ENCODE measurements at regions not wholly inside any gene's neighbourhood (a gene's known extent, or its start where the extent isn't known, plus 50 kb on each side); places are given as distances from the start of the nearest gene placed in this dataset.

- no peak overlapping the region for H3K4me3 ChIP-seq
- no peaks in the 10 kb centered on the region for H3K4me1 ChIP-seq
- no peak for DNase-seq
- H3K36me3 ChIP-seq = no peaks in the 10 kb centered on the region
- TF ChIP-seq CTCF (IDR thresholded peaks at IDR 0.05) = no peak
- intact Hi-C loops (cut with DNase I; ENCODE audit: low total_unique reads) = no loop called here
- peaks cover 0 to 4% (median 0%) of the 10 kb centered on the region in 3 donors for H3K9me3 ChIP-seq
- H3K27ac ChIP-seq = no peak overlapping the region
- H3K27me3 ChIP-seq = no peaks in the 10 kb centered on the region
Observed at GRCh38 chr5:35513612-35514011, 104.1 kb upstream of the SPEF2 start.

GRCh38 chr5:35502206-35502605 is 115.5 kb upstream of the SPEF2 start:
- Histone ChIP-seq H3K27ac (no peak overlapping the region), H3K27me3 (no peaks in the 10 kb centered on the region), H3K9me3 (peaks cover 0 to 13% (median 11%) of the 10 kb centered on the region in 3 donors), H3K4me3 (no peak overlapping the region), H3K36me3 (no peaks in the 10 kb centered on the region), H3K4me1 (no peaks in the 10 kb centered on the region)
- TF ChIP-seq CTCF (IDR thresholded peaks at IDR 0.05) = no peak
- DNase-seq = no peak
- intact Hi-C loops (cut with DNase I; ENCODE audit: low total_unique reads) = no loop called here

GRCh38 chr5:35488791-35489190 is 128.9 kb upstream of the SPEF2 start:
- H3K4me1 ChIP-seq = no peaks in the 10 kb centered on the region
- no peak overlapping the region for H3K4me3 ChIP-seq
- no peak for TF ChIP-seq CTCF (IDR thresholded peaks at IDR 0.05)
- DNase-seq = no peak
- no peaks in the 10 kb centered on the region for H3K9me3 ChIP-seq
- intact Hi-C loops (cut with DNase I; ENCODE audit: low total_unique reads) = no loop called here
- H3K27me3 ChIP-seq = no peaks in the 10 kb centered on the region
- no peaks in the 10 kb centered on the region for H3K36me3 ChIP-seq
- H3K27ac ChIP-seq = no peak overlapping the region

- H3K27me3 ChIP-seq = no peaks in the 10 kb centered on the region
- no peaks in the 10 kb centered on the region for H3K9me3 ChIP-seq
- H3K36me3 ChIP-seq = no peaks in the 10 kb centered on the region
- no peaks in the 10 kb centered on the region for H3K4me1 ChIP-seq
- no peak overlapping the region for H3K4me3 ChIP-seq
- intact Hi-C loops (cut with DNase I; ENCODE audit: low total_unique reads) = no loop called here
- no peak overlapping the region for H3K27ac ChIP-seq
- no peak for TF ChIP-seq CTCF (IDR thresholded peaks at IDR 0.05)
- no peak for DNase-seq
Observed at GRCh38 chr5:35488055-35488454, 129.6 kb upstream of the SPEF2 start.

- intact Hi-C loops (cut with DNase I; ENCODE audit: low total_unique reads) = no loop called here
- no peaks in the 10 kb centered on the region for H3K9me3 ChIP-seq
- no peak overlapping the region for H3K27ac ChIP-seq
- H3K36me3 ChIP-seq = no peaks in the 10 kb centered on the region
- no peak for DNase-seq
- no peaks in the 10 kb centered on the region for H3K27me3 ChIP-seq
- TF ChIP-seq CTCF (IDR thresholded peaks at IDR 0.05) = no peak
- H3K4me3 ChIP-seq = no peak overlapping the region
- no peaks in the 10 kb centered on the region for H3K4me1 ChIP-seq
Observed at GRCh38 chr5:35487233-35488025, 130.2 kb upstream of the SPEF2 start.
